ENCODE measurements at regions not wholly inside any gene's neighbourhood (a gene's known extent, or its start where the extent isn't known, plus 50 kb on each side); places are given as distances from the start of the nearest gene placed in this dataset.

DNA sequence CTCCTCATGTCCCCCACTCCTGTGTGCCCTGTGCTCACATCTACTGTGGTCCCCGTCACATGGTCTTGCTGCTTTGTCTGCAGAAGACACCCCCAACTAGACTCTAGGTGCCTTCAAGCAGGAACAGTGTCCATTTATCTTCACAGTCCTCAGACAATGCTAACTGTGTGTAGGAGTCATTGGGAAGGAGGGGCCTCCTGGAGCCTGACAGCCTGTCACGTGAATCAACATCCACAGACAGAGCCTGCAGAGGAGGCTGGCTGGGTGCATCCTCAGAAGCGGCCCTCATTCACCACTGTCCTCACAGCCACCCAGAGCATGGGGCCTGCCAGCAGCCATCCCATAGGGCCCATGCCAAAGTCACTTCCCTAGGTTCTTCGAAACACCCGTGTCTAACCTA lies 98.7 kb downstream of the MED10 start:
- ATAC-seq (no peak), DNase-seq (no peak), FAIRE-seq (no peak)
- Histone ChIP-seq H3K27me3 (no peaks in the 10 kb centered on the region), H3K36me3 (no peaks in the 10 kb centered on the region), H3K27ac (no peak overlapping the region), H3K4me3 (no peak overlapping the region), H3K4me1 (peaks cover 0 to 7% (median 0%) of the 10 kb centered on the region in 3 donors), H3K9me3 (no peaks in the 10 kb centered on the region)
- TF ChIP-seq, protein P1, sequence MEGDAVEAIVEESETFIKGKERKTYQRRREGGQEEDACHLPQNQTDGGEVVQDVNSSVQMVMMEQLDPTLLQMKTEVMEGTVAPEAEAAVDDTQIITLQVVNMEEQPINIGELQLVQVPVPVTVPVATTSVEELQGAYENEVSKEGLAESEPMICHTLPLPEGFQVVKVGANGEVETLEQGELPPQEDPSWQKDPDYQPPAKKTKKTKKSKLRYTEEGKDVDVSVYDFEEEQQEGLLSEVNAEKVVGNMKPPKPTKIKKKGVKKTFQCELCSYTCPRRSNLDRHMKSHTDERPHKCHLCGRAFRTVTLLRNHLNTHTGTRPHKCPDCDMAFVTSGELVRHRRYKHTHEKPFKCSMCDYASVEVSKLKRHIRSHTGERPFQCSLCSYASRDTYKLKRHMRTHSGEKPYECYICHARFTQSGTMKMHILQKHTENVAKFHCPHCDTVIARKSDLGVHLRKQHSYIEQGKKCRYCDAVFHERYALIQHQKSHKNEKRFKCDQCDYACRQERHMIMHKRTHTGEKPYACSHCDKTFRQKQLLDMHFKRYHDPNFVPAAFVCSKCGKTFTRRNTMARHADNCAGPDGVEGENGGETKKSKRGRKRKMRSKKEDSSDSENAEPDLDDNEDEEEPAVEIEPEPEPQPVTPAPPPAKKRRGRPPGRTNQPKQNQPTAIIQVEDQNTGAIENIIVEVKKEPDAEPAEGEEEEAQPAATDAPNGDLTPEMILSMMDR (IDR thresholded peaks at IDR 0.05): no peak
- WGBS, 2 donors: 88 to 95% methylated on average over 5 of the region's 5 CpGs
- intact Hi-C loops (cut with DNase I): no loop called here

DNA sequence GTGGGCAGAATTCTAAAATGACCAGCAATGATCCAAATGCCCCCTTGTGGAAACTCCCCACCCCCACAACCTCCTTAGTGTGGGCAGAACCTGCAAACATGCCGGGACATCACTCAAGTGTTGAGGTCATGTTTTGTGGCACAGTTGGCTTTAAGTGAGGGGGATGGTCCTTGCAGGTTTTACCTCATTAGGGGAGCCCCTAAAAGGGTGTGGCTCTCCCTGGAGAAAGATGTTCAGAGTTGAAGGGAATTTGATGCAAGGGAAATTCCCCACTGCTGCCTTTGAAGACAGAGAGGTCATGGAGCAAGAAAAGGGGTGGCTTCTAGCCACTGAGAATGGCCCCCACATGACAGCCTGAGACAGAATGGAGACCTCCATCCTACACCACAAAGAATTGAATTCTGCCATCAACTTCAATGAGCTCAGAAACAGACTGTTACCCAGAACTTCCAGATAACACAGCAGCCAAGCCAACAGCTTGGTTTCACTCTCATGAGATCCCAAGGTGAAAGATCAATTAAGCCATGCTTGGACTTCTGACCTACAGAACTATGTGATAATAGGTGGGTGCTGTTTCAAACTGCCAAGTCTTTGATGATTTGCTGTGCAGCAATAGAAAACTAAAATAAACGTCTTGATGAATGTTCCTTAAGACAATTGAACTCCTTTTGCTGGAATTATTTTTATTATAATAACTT lies 103.4 kb downstream of the MED10 start:
- WGBS, 2 donors: 63 to 67% methylated on average over 2 of the region's 2 CpGs
- no peak for FAIRE-seq
- H3K9me3 ChIP-seq: no peaks in the 10 kb centered on the region
- no peaks in the 10 kb centered on the region for H3K36me3 ChIP-seq
- no peaks in the 10 kb centered on the region for H3K27me3 ChIP-seq
- peaks cover 0 to 1% (median 0%) of the 10 kb centered on the region in 3 donors for H3K4me1 ChIP-seq
- ATAC-seq: no peak
- H3K4me3 ChIP-seq: no peak overlapping the region
- TF ChIP-seq, protein P1 (IDR thresholded peaks at IDR 0.05): no peak
- H3K27ac ChIP-seq: no peak overlapping the region
- DNase-seq: no peak
- intact Hi-C loops (cut with DNase I): no loop called here

DNA sequence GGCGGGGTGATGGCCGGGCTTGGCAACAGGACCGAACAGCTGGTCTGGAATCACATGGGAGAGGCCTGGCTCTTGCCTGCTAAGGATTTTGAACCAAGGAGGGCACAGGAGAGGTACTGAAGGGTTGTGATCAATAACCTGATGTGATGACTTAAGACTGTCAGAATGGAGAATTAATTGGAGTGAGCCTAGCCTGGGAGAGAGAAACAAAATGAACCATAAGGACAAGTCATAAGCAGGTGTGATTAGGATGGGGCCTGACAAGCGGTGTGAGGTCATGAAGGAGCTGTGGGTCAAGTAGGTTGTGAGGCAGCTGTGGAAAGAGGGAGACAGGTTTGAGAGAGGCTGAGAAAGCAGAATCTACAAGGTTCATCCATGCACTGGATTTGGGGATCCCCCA lies 104.6 kb downstream of the MED10 start:
- Histone ChIP-seq H3K36me3 (no peaks in the 10 kb centered on the region), H3K9me3 (no peaks in the 10 kb centered on the region), H3K27me3 (no peaks in the 10 kb centered on the region), H3K4me1 (no peaks in the 10 kb centered on the region), H3K27ac (no peak overlapping the region), H3K4me3 (no peak overlapping the region)
- intact Hi-C loops (cut with DNase I): no loop called here
- no peak for ATAC-seq
- FAIRE-seq: no peak
- WGBS, 2 donors: 85 to 86% methylated on average over 4 of the region's 4 CpGs
- no peak for DNase-seq
- TF ChIP-seq, protein P1 (IDR thresholded peaks at IDR 0.05): no peak

DNA sequence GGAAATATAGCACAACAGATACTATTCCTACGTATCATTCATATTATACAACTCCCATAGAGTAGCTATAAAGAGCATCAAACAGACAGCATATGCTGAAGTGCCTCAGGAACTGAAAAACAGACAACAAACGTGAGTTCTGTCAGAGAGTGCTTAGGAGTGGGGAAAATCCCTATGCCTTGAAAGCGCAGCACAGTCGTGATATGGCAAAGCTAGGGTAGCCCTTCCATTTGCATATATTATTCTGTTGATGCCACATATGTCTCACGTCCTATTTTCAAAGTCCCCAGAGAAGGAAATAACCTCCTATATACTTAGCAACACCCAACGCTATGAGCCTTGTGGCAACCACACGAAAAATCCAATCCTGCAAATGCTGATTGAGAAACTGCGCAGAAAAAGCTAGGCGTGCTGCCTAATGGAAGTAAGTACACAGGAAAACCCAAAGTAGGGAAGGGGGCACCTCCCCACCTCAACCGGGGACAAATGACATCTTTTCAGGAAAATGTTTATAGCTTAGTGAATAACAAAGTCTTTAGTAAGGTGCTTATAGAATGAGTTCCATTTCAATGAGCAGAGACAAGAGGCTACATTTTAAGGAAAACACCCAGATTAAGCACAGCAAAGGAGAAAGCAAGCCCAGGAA lies 105.1 kb downstream of the MED10 start:
- H3K27me3 ChIP-seq: no peaks in the 10 kb centered on the region
- H3K4me3 ChIP-seq: no peak overlapping the region
- WGBS, 2 donors: 75 to 85% methylated on average over 10 of the region's 10 CpGs

More for the DNA sequence above, 105.1 kb downstream of the MED10 start:
- DNase-seq: no peak
- intact Hi-C loops (cut with DNase I): no loop called here
- ATAC-seq: no peak
- TF ChIP-seq, protein P1 (IDR thresholded peaks at IDR 0.05): no peak
- no peaks in the 10 kb centered on the region for H3K9me3 ChIP-seq
- no peak for FAIRE-seq
- no peak overlapping the region for H3K27ac ChIP-seq
- H3K36me3 ChIP-seq: no peaks in the 10 kb centered on the region
- H3K4me1 ChIP-seq: no peaks in the 10 kb centered on the region
